Fibroblast of skin of right biceps (primary cell): ENCODE measurements at regions not wholly inside any gene's neighbourhood (a gene's known extent, or its start where the extent isn't known, plus 50 kb on each side); places are given as distances from the start of the nearest gene placed in this dataset.
A peak's percentile ranks its signal among the peaks of the same experiment; 100 is the strongest.

Source experiments
- DNase-seq: peaks from one replicate; pipeline ENCODE4 v3.0.0-alpha.2; 2013

GRCh38 chr12:77619425-77619824 is 211.3 kb upstream of the NAV3 start:
- DNase-seq, result no peak

GRCh38 chr12:77617818-77618217 is 212.9 kb upstream of the NAV3 start:
- DNase-seq, result no peak

GRCh38 chr12:77615332-77615731 is 215.4 kb upstream of the NAV3 start:
- DNase-seq, result no peak

GRCh38 chr12:77613411-77613810 is 217.3 kb upstream of the NAV3 start:
- DNase-seq, result no peak

- DNase-seq, result peak; percentile 13
These were observed 220.2 kb upstream of the NAV3 start for GRCh38 chr12:77610446-77610845.

GRCh38 chr12:77609016-77609415 is 221.7 kb upstream of the NAV3 start:
- DNase-seq, result peak; percentile 14

- DNase-seq, result peak; percentile 4
These were observed 222.3 kb upstream of the NAV3 start for GRCh38 chr12:77608271-77608824.

GRCh38 chr12:77606348-77606747 is 224.3 kb upstream of the NAV3 start:
- DNase-seq, result no peak

- DNase-seq, result no peak
These were observed 226.7 kb upstream of the NAV3 start for GRCh38 chr12:77603946-77604345.

- DNase-seq, result no peak
These were observed 229.6 kb upstream of the NAV3 start for GRCh38 chr12:77601069-77601468.

- no peak for DNase-seq
These were observed 230.2 kb upstream of the NAV3 start for GRCh38 chr12:77600468-77600843.

- no peak for DNase-seq
These were observed 230.8 kb upstream of the NAV3 start for GRCh38 chr12:77599782-77600467.

- no peak for DNase-seq
These were observed 236.3 kb upstream of the NAV3 start for GRCh38 chr12:77594366-77594765.

- DNase-seq, result no peak
These were observed 237.9 kb upstream of the NAV3 start for GRCh38 chr12:77592836-77593235.

GRCh38 chr12:77591959-77592743 is 238.5 kb upstream of the NAV3 start:
- DNase-seq, result no peak

GRCh38 chr12:77590306-77590705 is 240.4 kb upstream of the NAV3 start:
- no peak for DNase-seq

GRCh38 chr12:77584860-77585259 is 245.8 kb upstream of the NAV3 start:
- DNase-seq, result no peak

- peak; percentile 73 for DNase-seq
These were observed 252.1 kb upstream of the NAV3 start for GRCh38 chr12:77578466-77579220.

GRCh38 chr12:77577791-77578190 is 252.9 kb upstream of the NAV3 start:
- DNase-seq, result peak; percentile 67

- DNase-seq, result no peak
These were observed 255.2 kb upstream of the NAV3 start for GRCh38 chr12:77575376-77575919.

- no peak for DNase-seq
These were observed 258.3 kb upstream of the NAV3 start for GRCh38 chr12:77572371-77572770.

GRCh38 chr12:77571768-77572167 is 258.9 kb upstream of the NAV3 start:
- no peak for DNase-seq

GRCh38 chr12:77571127-77571526 is 259.6 kb upstream of the NAV3 start:
- DNase-seq, result no peak
